HEK293T (cell line): ENCODE measurements at regions not wholly inside any gene's neighbourhood (a gene's known extent, or its start where the extent isn't known, plus 50 kb on each side); places are given as distances from the start of the nearest gene placed in this dataset.

Experiments used
- ELF4 ChIP-seq: fragments of 450-650 bp; IDR thresholded peaks from 2 replicates; pipeline ENCODE4 v1.6.1; 2017; ENCODE audit warnings: antibody characterized with exemption
- FOXM1 ChIP-seq: fragments of 450-650 bp; IDR thresholded peaks from 2 replicates; pipeline ENCODE4 v1.6.1; 2017; ENCODE audit warnings: mild to moderate bottlenecking, borderline replicate concordance
- SP1 ChIP-seq: fragments of 450-650 bp; IDR thresholded peaks from 2 replicates; pipeline ENCODE4 v1.6.1; 2017

- no peak for TF ChIP-seq SP1
- TF ChIP-seq FOXM1, result no peak
- no peak for TF ChIP-seq ELF4
These were observed 277.6 kb upstream of the KLHL1 start for GRCh38 chr13:70385852-70386251.
